NCI-H146 treated with DMSO at 0.1 percent for 48 hours (cell line): ENCODE measurements at regions not wholly inside any gene's neighbourhood (a gene's known extent, or its start where the extent isn't known, plus 50 kb on each side); places are given as distances from the start of the nearest gene placed in this dataset.
"Not testable (repeated sequence)": the region's sequence is repeated elsewhere in the genome, so short reads cannot be mapped to it uniquely, and the experiment has no call there.

Experiments
- DNase-seq: peaks from one replicate; lab custom pipeline; 2025; ENCODE audit not compliant: unreplicated experiment; lab: John Stamatoyannopoulos, UW

DNA sequence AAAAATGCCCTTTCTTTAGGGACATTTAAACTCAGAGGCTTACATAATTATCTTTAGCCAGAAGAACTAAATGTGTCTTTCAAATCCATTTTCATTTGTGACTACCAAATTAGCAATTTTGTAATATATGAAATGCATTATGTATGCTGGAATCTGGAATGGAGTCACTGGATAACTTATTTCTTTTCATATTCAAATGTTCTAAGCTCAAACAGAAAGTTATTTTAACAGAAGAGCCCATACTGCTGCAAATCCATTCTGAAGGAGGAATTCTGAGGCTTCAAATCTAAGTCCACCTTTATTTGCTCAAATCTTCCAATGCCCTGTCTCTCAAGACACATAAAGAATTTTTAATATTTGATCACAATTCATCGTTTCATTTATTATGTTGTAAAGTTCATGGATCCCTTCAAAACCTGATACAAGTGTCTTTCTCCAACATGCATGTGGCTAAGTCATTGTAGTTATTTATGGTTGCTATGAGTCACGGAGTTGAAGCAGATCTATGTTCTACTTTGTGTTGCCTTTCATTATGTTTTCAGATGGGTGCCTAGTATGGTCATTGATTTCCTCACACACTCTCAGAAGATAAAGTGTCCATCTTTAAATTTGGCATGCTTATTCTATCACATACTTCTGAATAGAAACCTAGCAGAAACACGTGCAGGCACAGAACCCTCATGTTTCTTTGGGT lies 214.8 kb upstream of the GCFC2 start:
- no peak for DNase-seq

GRCh38 chr2:75922191-75922590 lies 211.5 kb upstream of the GCFC2 start:
- DNase-seq = no peak

DNA sequence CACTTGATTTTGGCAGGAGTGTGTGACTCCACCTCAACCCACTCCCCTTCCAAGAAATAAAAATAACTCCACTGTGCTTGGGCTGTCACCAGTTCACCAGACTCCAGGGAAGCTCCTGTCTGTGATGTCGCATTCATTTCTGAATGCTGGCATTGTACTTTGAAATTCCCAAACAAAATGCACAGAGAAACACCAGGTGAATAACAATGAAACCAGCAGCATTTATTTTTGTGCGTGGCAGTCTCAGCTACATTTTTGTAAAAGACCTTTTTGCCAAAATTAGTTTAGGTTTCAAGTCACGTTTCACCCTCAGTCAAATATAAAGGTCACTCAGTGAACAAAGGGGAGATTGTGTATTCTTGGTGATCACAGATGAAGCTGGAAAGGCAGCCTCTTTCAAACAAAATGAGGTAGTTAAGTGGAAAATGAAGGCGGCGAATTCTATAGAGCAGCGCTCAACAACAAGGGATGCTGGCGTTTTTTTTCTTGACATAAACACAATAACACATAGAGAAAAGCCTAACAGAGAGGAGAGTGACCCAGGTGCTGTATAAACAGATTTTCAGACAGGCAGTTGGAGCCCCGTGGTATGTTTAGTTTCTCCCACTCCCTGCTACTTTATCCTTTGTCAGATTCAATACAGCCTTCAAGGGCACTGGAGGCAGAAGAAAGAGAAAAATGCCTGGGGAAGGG lies 210.3 kb upstream of the GCFC2 start:
- DNase-seq = peak; percentile 80

DNA sequence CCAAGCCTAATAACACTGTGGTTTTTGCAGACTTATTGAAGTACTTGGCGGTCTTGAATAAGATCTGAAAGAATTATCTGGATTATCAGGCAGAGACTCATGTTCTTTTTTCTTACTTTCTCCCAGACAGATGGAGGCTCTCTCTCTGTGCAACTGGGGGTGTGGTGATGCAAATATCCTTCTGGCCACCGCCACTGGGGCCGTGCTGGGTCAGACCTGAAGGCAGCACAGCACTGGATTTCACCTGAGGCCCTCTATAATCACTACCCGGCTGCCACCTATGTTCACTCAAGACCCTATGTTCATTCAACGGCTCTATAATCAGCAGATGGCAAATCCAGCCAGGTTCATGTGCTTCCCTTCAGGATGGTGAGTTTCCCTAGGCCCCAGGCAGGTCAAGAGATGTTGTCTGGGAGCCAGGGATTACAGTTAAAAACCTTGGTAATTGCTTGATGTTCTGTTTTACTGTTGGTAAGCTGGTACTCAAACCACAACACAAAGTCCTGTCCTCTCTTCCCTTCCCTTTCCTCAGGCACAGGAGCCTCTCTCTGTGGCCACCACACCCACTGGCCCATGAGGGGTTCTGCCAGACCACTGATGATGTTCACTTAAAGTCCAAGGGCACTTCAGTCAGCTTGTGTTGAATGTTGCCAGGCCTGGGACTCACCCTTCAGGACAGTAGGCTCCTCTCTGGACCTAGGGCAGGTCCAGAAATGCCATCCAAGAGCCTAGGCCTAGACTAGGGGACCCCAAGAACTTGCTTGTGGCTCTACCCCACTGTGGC lies 205.3 kb upstream of the GCFC2 start:
- no peak for DNase-seq

GRCh38 chr2:75896779-75897366 lies 186.2 kb upstream of the GCFC2 start:
- peak; percentile 42 for DNase-seq

DNA sequence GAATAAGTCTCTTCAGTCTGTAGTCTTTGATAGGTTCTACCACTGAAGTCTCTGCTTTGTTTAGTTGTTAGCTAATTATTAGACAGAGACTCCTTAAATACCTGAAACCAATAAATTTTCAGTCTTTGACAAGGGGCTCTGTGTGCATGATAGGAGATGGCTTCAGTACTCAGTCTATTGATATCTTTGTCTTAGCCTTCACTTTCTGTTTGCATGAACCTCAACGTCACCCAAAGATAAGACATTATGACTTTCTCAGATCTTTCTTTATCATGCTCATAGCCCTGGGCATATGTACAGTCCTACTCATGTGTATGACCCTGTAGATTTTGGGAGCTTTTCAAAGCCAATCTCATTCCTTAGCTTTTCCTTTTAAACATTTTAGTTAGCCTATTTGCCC lies 183.5 kb upstream of the GCFC2 start:
- DNase-seq = no peak

DNA sequence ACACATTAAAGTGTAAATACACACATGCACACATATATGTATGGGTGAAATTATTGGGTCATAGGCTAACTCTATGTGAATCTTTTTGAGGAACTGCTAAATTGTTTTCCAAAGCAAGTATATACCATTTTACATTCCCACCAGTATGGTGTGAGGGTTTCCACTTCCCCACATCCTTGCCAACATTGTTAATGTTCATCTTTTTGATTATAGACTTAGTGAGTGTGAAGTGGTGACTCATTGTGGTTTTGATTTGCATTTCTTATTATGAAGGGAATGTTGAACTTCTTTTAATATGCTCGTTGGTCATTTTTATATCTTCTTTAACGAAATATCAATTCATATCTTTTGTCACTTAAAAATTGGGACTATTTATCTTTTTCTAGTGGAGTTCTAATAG lies 181.8 kb upstream of the GCFC2 start:
- DNase-seq = no peak

GRCh38 chr2:75882530-75882929 lies 171.8 kb upstream of the GCFC2 start:
- DNase-seq = no peak

GRCh38 chr2:75875606-75876005 lies 164.9 kb upstream of the GCFC2 start:
- DNase-seq = not testable (repeated sequence)

- DNase-seq = not testable (repeated sequence)
Measured at GRCh38 chr2:75871762-75872614, 161.3 kb upstream of the GCFC2 start.

GRCh38 chr2:75870651-75871137 lies 160.0 kb upstream of the GCFC2 start:
- no peak for DNase-seq

GRCh38 chr2:75870133-75870532 lies 159.4 kb upstream of the GCFC2 start:
- DNase-seq = no peak

- no peak for DNase-seq
Measured at GRCh38 chr2:75865702-75866101, 155.0 kb upstream of the GCFC2 start.

- no peak for DNase-seq
Measured at GRCh38 chr2:75865083-75865482, 154.4 kb upstream of the GCFC2 start.

DNA sequence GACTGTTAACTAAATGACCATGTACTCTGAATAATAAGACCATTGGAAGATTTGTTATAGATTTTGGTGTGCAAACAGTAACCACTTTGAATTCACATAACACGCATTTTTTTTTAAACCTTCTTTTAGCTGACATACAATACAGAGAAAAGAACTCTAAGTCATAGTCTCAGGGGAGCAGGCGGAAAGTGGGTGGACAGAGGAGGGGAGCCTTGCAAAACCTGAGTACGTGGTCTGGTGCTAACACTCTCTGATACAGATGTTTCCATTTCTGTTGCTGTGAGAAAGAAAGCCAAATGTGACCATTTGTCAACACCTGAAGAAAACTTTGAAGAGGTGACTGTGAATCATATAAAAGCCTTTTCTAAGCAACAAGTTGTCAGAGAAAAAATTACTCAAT lies 151.8 kb upstream of the GCFC2 start:
- DNase-seq = no peak

- DNase-seq = no peak
Measured at GRCh38 chr2:75853436-75853835, 142.7 kb upstream of the GCFC2 start.

DNA sequence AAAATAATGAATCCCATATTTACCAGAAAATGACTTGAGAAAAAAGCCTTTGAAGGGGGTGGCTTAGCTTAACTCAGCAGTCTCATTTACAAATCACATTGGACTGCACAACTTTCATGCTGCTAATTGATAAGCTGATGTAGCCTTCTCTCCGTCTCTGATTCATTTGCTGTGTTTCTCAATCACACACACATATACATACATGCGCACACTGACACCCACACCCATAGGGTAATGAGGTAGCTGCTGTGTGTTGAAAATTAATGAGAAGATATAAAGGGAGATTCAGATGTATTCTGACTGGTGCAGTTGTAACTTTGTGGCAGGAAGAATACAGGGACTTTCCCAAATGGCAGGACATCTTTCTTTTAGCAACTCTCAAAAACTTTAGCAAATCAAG lies 141.9 kb upstream of the GCFC2 start:
- no peak for DNase-seq

DNA sequence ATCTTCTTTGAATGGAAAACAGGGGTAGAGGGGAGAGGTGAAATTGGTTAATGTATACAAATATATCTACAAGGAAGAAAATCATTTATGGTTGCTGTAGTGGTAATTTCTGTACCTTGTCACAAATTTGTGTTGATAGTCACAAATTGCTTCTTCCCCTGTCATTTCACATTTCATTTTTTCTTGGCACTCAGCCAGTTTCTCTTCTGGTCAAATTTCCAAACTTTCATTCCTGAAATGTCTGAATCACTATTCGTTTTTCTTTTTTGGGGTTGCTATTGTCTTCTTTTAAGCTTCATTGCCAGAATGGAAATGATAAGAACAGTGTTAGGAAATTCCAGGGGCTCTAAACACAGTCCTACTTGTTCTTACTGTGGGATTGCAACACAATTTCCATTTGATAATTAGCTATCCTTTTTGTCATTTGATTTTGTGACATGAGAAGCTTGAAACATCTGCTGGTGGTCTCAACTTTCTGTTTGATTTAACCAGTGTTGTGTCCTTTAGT lies 136.0 kb upstream of the GCFC2 start:
- DNase-seq = no peak

DNA sequence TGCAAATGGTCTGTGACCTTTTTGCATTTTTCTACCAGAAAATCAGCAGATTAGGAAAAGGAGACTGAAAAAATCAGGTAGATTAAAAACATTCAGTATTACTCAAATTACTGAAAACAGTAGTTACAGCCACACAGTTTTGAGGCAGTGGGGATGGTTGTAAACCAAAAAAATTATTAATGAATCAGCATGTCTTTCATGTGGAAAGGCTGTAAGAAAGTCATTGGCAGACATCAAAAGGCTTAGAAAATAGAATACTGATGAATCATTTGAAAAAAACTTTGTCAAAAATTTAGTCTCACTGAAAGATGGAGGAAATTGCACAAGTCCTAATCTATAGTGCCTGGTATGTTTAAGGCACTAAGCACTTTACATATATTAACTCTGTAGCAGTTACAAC lies 133.9 kb upstream of the GCFC2 start:
- no peak for DNase-seq

DNA sequence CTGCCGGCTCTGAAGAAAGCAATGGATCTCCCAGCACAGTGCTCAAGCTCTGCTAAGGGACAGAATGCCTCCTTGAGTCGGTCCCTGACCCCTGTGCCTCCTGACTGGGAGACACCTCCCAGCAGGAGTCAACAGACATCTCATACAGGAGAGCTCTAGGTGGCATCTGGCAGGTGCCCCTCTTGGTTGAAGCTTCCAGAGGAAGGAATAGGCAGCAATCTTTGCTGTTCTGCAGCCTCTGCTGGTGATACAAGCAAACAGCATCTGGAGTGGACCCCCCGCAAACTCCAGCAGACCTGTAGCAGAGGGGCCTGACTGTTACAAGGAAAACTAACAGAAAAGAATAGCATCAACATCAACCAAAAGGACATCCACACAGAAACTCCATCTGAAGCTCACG lies 123.9 kb upstream of the GCFC2 start:
- DNase-seq = not testable (repeated sequence)
